ENCODE measurements at regions not wholly inside any gene's neighbourhood (a gene's known extent, or its start where the extent isn't known, plus 50 kb on each side); places are given as distances from the start of the nearest gene placed in this dataset.
A peak's percentile ranks its signal among the peaks of the same experiment; 100 is the strongest.

GRCh38 chr6:88492241-88492640, 326.1 kb upstream of the CNR1 start:
- DNase-seq (ENCODE audit: low read depth) (no peak), FAIRE-seq (no peak)
- H3K4me3 ChIP-seq (ENCODE audit: insufficient read depth, low read depth, low read length), result no peak overlapping the region
- no peaks in the 10 kb centered on the region for H3K36me3 ChIP-seq (ENCODE audit: insufficient read depth, low read length)
- peaks cover 2% of the 10 kb centered on the region for H3K9me3 Mint-ChIP-seq (ENCODE audit: unreplicated experiment)
- H3K27ac Mint-ChIP-seq (ENCODE audit: unreplicated experiment), result peak overlapping the region; percentile 60
- H3K9me3 ChIP-seq (ENCODE audit: insufficient read depth, low read depth, low read length), result no peaks in the 10 kb centered on the region
- H3K27me3 Mint-ChIP-seq (ENCODE audit: low read depth, unreplicated experiment), result no peaks in the 10 kb centered on the region
- no peaks in the 10 kb centered on the region for H3K27me3 ChIP-seq (ENCODE audit: insufficient read depth, low read length)
- TF ChIP-seq CTCF (IDR thresholded peaks at IDR 0.05; ENCODE audit: insufficient read depth, low read depth, low read length) (no peak), EZH2 (IDR thresholded peaks at IDR 0.05; ENCODE audit: insufficient read depth, low read length) (no peak)
- H3K27ac ChIP-seq (ENCODE audit: low read depth, low read length), result no peak overlapping the region
- H3K4me1 ChIP-seq (ENCODE audit: insufficient read depth, low read length), result peaks cover 4% of the 10 kb centered on the region
- H3K36me3 Mint-ChIP-seq (ENCODE audit: low read depth, unreplicated experiment), result no peaks in the 10 kb centered on the region
- H3K4me2 ChIP-seq (ENCODE audit: low read length), result no peak overlapping the region
- no peaks in the 10 kb centered on the region for H4K20me1 ChIP-seq (ENCODE audit: insufficient read depth, low read length)
- no peaks in the 10 kb centered on the region for H3K79me2 ChIP-seq (ENCODE audit: insufficient read depth, low read length)
- peaks cover 20% of the 10 kb centered on the region for H3K4me1 Mint-ChIP-seq (ENCODE audit: low read depth, unreplicated experiment)
- no peak overlapping the region for H3K4me3 Mint-ChIP-seq (ENCODE audit: unreplicated experiment)
- H2AFZ ChIP-seq (ENCODE audit: low read depth, low read length), result no peak overlapping the region
- H3K9ac ChIP-seq (ENCODE audit: low read length), result no peak overlapping the region

GRCh38 chr6:88491266-88491880, 325.2 kb upstream of the CNR1 start:
- no peaks in the 10 kb centered on the region for H3K36me3 Mint-ChIP-seq (ENCODE audit: low read depth, unreplicated experiment)
- Histone ChIP-seq H3K79me2 (ENCODE audit: insufficient read depth, low read length) (no peaks in the 10 kb centered on the region), H3K4me3 (ENCODE audit: insufficient read depth, low read depth, low read length) (no peak overlapping the region), H3K36me3 (ENCODE audit: insufficient read depth, low read length) (no peaks in the 10 kb centered on the region), H3K27me3 (ENCODE audit: insufficient read depth, low read length) (no peaks in the 10 kb centered on the region), H4K20me1 (ENCODE audit: insufficient read depth, low read length) (no peaks in the 10 kb centered on the region), H3K4me2 (ENCODE audit: low read length) (no peak overlapping the region), H2AFZ (ENCODE audit: low read depth, low read length) (peak overlapping the region; percentile 14), H3K27ac (ENCODE audit: low read depth, low read length) (no peak overlapping the region), H3K9ac (ENCODE audit: low read length) (no peak overlapping the region), H3K4me1 (ENCODE audit: insufficient read depth, low read length) (peaks cover 4% of the 10 kb centered on the region), H3K9me3 (ENCODE audit: insufficient read depth, low read depth, low read length) (no peaks in the 10 kb centered on the region)
- H3K27me3 Mint-ChIP-seq (ENCODE audit: low read depth, unreplicated experiment), result no peaks in the 10 kb centered on the region
- H3K4me1 Mint-ChIP-seq (ENCODE audit: low read depth, unreplicated experiment), result peaks cover 20% of the 10 kb centered on the region
- DNase-seq (ENCODE audit: low read depth), result no peak
- no peak for FAIRE-seq
- no peak for TF ChIP-seq CTCF (IDR thresholded peaks at IDR 0.05; ENCODE audit: insufficient read depth, low read depth, low read length)
- H3K27ac Mint-ChIP-seq (ENCODE audit: unreplicated experiment), result no peak overlapping the region
- peaks cover 2% of the 10 kb centered on the region for H3K9me3 Mint-ChIP-seq (ENCODE audit: unreplicated experiment)
- no peak overlapping the region for H3K4me3 Mint-ChIP-seq (ENCODE audit: unreplicated experiment)

- H3K4me3 Mint-ChIP-seq (ENCODE audit: unreplicated experiment), result no peak overlapping the region
- Histone ChIP-seq H2AFZ (ENCODE audit: low read depth, low read length) (peak overlapping the region; percentile 14), H3K9ac (ENCODE audit: low read length) (no peak overlapping the region), H3K79me2 (ENCODE audit: insufficient read depth, low read length) (no peaks in the 10 kb centered on the region), H3K27me3 (ENCODE audit: insufficient read depth, low read length) (no peaks in the 10 kb centered on the region), H3K36me3 (ENCODE audit: insufficient read depth, low read length) (no peaks in the 10 kb centered on the region), H3K4me2 (ENCODE audit: low read length) (no peak overlapping the region), H3K4me3 (ENCODE audit: insufficient read depth, low read depth, low read length) (no peak overlapping the region), H3K4me1 (ENCODE audit: insufficient read depth, low read length) (peaks cover 4% of the 10 kb centered on the region), H3K9me3 (ENCODE audit: insufficient read depth, low read depth, low read length) (no peaks in the 10 kb centered on the region), H4K20me1 (ENCODE audit: insufficient read depth, low read length) (no peaks in the 10 kb centered on the region), H3K27ac (ENCODE audit: low read depth, low read length) (no peak overlapping the region)
- DNase-seq (ENCODE audit: low read depth) (peak; percentile 68), FAIRE-seq (no peak)
- H3K4me1 Mint-ChIP-seq (ENCODE audit: low read depth, unreplicated experiment), result peaks cover 20% of the 10 kb centered on the region
- no peaks in the 10 kb centered on the region for H3K36me3 Mint-ChIP-seq (ENCODE audit: low read depth, unreplicated experiment)
- TF ChIP-seq EZH2 (IDR thresholded peaks at IDR 0.05; ENCODE audit: insufficient read depth, low read length) (no peak), CTCF (IDR thresholded peaks at IDR 0.05; ENCODE audit: insufficient read depth, low read depth, low read length) (no peak)
- peaks cover 2% of the 10 kb centered on the region for H3K9me3 Mint-ChIP-seq (ENCODE audit: unreplicated experiment)
- no peaks in the 10 kb centered on the region for H3K27me3 Mint-ChIP-seq (ENCODE audit: low read depth, unreplicated experiment)
- H3K27ac Mint-ChIP-seq (ENCODE audit: unreplicated experiment), result no peak overlapping the region
These were observed 324.7 kb upstream of the CNR1 start for GRCh38 chr6:88490908-88491264.

Data from astrocyte (in vitro differentiated cells and primary cell).